HG03196 (cell line): ENCODE measurements at regions not wholly inside any gene's neighbourhood (a gene's known extent, or its start where the extent isn't known, plus 50 kb on each side); places are given as distances from the start of the nearest gene placed in this dataset.
"Not testable (repeated sequence)": the region's sequence is repeated elsewhere in the genome, so short reads cannot be mapped to it uniquely, and the experiment has no call there.

Experiments
- ATAC-seq: cut with Tn5 transposase; IDR thresholded peaks from one replicate; pipeline ENCODE4 v1.9.1; 2021; ENCODE audit not compliant: unreplicated experiment

DNA sequence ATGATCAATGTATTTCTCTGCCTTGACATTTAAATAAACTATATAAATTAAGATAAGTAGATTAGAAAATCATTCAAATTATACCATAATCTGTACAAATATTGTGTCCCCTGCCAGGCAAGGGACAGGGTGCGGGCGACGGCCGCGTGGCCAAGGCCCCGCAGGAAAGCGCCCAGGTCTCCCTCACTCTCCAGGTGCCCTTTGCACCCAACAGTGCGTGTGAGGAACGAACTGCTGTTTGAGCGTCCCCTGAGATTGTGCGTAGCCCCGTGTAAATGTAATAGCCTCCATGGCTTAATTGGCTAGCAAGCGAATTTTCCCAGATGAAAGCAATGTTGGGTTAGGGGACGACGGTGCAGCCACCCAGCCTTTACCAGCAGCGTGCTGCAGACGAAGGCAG lies 161.4 kb downstream of the SYT15 start:
- ATAC-seq = not testable (repeated sequence)

DNA sequence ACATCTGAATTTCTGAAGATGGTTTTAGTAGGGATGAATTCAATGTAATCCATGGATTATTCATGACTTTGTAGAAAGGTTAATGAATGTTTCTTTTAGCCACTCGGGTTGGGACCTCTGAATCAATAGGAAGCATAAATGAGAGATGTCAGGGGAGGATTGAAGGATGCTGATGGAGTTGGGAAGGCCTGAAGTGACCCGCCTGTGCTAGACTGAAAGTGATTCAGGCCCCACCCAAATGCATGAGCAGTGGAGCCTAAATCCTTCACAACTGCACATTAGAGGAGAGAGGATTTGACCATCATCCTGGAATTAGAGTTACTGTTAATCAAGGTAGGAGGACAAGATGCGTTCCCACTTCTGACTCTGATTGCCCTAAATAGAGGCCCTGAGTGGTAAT lies 162.2 kb upstream of the PTPN20 start:
- ATAC-seq = not testable (repeated sequence)

DNA sequence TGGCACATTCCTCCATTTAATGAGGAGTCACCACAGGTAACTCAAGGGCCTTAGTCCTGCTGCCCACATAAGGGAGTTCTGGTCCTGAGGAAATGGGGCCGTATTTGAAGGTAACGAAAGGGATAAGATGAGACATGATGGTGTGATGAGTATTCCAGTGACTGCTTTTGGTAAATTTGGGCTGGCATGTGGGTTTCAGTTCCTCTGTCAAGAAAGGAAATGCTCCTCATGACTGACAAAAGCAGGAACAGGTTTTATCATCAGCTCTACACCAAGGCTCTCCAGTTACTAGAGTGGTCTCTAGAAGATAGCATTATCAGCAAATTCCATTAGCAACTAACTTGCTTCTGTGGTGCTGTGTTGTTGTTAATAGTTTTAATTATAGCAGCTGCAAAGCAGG lies 161.8 kb upstream of the PTPN20 start:
- ATAC-seq = not testable (repeated sequence)

DNA sequence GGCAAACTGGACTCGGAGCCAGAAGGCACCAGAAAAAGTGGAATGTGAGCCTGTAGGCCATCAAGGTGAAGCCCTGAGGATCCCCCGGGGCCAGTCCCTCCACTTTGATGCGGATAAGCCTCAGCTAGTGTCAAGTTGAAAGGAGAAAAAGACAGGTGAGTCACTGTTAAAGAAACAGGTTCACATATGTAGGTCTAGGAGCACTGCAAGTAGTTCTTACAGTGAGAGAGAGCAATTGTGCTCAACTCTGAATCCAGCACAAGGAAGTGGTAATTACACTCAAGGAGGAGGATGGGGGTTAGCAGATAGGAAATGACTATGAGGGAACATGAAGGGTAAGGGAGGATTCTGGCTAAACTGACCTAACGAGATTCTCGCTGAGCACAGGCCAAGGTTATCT lies 157.5 kb upstream of the PTPN20 start:
- not testable (repeated sequence) for ATAC-seq

DNA sequence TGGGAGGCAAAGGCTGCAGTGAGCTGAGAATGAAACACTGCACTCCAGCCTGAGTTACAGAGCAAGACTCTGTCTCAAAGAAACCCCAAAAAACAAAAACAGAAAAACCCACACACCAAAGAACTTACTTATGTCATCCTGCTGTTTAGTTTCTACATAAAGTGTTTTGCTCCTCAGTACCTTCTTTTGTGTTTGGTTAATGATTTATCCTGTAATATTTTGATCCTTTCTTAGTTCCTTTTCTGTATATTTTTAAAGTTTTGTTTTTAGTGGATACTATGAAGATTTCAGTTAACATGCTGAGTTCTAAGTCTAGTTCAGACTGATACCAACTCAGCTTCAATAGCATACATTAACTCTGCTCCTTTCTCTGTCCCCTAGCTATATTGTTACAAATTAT lies 149.8 kb upstream of the PTPN20 start:
- ATAC-seq = not testable (repeated sequence)

DNA sequence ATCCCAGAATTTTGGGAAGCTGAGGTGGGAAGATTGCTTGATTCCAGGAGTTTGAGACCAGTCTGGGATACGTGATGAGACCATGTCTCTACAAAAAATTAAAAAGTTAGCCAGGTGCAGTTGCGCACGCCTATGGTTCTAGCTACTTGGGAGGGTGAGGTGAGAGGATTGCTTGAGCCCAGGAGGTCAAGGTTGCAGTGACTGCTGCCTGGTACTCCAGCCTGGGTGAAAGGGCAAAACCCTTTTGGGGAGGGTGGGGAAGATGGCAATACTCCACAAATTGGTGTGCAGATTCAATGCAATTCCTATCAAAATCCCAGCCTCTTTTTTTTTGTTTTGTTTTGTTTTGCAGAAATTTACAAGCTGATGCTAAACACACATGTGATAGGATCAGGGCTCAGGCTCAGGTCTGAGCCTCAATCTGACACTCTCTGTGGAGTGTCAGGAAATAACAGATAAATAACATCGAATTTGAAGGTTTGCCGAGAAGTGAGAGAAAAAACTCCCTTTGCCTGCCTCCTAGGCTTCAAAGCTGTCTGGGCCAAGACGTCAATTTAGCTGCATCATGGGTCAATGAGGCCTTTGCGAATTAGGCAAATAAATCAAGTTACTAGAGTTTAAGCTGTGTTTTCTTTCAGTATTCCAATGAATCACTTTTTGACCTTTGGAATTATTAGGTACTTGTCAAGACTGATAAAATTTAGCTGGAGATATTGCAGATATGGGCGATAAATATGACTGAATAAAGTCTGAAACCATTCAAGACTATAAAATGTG lies 142.5 kb upstream of the PTPN20 start:
- not testable (repeated sequence) for ATAC-seq

DNA sequence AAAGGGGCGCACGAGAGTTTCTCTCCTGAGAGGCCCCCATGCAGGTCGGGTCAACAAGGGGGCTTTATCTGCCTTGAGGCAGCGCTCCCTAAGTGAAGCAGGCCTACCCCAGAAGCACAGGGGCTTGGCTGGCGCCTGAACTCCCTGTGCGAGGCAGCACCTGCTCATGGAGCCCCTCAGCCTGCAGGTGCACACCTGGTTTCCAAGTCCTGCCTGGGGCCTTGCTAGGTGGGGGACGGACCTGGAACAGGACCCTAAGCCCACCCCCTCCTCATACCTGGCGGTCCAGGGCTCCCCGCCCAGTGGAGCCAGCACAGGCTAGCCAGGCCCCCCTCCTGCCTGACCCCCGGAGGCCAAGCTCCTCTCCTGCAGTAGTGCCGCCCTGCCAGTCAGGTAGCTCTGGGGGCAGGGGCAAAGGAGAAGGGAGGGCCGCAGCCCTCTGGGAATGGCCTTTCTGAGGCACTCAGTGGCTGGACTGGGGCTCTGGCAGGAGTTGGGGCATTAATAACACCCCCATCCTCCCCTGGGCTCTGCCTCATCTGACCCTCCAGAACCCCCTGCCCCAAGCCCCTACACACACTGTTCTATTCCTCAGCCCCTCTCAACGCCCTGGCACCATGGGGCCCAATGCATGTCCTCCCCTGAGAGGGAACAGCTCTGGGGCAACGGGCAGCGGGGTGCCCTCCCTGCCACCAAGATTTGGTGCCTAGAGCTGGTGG lies 137.9 kb upstream of the PTPN20 start:
- ATAC-seq = not testable (repeated sequence)

DNA sequence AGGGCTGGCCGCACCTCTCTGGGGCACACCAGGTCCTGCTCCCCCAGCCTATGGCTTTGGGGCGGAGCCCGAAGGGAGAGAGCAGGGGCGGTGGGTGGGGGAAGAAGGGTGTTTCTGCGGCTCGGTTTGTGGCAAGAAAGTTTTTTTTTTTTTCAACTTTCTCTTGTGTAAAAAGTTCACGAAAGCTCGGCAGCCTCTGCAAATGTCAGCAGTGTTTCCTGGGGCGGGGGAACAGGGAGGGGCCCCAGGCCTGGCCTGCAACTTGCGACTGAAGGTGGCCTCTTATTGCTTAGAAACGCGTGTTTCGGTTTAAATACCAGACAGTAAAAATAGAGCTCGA lies 137.4 kb upstream of the PTPN20 start:
- ATAC-seq = not testable (repeated sequence)

DNA sequence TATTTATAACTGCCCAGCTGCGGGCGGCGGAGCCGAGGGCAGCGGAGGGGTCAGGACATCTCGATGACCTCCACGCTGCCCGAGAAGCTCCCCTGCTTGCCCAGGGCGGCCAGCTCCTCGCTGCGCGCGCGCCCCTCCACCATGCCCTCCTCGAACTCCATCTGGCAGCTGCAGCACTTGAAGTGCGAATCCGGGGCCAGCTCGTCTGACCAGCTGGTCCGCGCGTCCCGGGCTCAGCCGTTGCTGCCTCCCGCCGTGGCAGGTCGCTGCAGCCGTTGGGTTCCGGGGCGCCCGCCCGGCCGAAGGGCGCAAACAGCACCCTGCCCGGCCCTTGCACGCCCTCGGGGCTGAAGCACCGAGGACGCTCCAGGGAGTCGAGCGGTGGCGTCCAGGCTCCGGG lies 136.9 kb upstream of the PTPN20 start:
- not testable (repeated sequence) for ATAC-seq

DNA sequence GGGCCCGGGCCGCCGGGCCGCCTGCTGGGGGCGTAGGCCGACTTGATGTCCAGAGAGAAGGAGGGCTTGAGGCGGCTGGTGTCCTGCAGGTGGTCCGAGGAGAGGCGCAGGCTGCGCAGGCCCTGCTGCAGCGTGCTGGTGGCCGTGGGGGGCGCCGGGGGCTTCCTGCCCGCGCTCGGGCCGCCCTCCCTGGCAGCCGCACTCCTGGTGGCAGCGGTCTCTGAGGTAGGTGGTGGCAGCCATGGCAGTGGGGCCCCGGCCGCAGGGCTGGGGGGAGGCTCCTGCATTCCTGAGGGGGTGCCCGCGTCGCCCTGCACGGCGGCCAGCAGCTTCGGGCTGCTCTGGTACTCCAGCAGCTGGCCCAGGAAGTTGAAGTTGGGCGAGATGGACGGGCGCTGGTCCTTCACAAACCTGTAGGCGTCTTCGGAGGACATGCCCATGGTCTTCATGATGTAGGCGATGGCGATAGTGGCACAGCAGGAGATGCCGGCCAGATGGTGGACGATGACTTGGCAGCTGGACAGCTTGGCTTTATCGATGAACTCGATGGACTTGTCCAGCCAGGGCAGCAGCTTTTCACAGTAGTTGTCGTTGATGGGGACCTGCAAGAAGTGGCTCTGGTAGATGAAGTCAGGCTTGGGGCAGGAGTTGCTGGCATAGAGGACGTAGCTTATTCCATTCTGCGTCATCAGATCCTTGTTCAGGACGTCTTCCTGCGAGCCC lies 136.1 kb upstream of the PTPN20 start:
- not testable (repeated sequence) for ATAC-seq

DNA sequence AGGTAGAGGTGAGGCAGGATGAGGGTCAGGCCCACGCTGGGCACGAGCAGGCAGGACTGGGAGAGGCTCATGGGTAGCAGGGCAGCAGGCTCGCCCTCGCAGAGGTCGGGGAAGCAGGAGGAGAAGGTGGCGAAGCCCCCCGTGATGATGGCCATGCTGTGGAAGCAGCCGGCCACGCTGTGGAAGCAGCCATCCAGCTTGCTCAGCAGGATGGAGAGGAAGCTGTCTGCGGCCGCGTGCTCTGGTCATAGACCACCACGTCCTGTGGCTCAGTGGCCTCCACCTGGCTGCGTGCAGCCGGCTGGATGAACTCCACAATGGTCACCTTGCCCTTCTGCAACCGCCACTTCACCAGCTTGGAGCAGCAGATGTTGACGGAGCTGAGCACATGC lies 135.6 kb upstream of the PTPN20 start:
- not testable (repeated sequence) for ATAC-seq

DNA sequence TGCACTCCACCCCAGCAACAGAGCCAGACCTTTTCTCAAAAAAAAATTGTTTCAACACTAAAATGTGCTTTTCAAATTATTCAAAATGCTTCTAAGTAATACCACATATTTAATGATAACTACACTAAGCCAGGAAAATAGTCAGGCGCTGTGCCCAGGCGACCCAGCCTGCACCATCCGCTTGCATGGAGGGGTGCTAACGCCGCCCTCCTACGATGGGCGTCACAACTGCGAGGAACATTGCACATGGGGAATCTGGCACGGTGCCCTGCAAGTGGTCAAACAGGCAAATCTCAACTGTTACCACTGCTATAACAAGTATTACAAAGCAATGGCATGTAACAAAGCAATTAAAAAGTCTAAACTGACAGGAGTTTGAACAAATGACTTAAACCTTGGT lies 131.7 kb upstream of the PTPN20 start:
- ATAC-seq = not testable (repeated sequence)

DNA sequence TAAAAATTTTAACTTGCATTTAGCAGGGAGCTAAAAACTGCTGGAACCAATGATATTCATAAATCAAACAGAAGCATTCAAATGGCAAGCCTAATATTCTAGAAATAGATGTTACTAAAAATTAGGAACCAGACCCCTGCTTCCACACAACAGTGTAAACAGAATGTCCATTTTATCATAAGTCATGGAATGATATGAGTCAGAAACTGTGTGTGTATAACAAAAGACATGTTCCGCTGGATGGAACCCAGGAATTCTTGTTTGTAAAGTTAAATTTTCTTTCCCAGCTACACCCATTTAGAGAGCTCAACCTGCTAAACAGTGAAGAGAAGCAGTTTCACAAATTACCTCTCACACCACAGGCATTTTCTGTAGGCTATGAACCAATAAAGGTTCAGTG lies 131.1 kb upstream of the PTPN20 start:
- ATAC-seq = not testable (repeated sequence)

DNA sequence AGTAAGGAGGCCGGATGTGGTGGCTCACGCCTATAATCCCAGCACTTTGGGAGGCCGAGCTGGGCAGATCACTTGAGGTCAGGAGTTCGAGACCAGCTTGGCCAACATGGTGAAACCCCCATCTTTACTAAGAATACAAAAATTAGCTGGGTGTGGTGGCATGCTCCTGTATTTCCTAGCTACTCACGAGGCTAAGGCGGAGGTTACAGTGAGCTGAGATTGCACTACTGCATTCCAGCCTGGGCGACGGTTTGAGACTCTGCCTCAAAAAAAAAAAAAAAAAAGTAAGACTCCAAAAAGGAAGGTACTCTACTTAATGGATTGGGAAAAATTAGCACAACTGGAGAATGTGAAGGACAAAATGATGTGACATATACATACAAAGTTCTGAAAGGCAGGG lies 130.2 kb upstream of the PTPN20 start:
- ATAC-seq = not testable (repeated sequence)

DNA sequence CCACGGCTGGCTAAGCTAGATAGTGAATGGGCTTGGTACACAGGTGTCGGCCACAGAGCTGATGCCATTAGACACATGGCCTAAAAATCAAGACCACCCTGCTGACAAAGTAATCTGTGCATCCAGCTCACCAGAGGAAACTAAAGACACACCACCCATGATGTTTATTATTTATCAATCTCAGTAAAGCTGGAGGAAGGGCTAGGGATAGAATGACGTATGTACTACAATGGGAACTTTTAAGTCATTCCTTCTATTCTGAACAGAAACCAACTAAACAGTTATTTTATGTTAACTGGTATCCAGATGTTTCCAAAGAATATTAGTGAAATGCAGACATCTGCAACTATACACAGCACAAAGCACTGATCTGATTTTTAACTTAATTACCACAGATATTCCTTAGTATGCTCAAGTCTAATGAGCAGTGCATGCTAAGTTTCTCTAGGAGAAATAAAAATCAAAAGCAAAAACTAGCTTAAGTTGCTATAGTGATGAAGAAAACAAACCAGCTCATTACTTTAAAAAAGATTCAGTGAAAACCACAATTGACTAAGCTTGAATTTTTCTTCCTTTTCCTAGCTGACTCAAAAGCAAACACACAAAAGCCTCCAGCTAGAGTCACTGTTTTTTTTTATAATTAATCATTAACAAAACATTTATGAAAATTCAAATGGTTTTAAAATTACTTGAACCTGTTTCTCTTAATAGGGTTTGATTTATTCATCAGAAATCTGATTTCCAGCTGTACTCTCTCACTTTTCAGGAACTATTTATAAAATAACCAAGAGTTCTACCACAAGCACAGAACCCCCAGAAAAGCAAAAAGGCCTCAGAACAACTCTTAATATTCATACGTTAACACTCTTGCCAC lies 129.0 kb upstream of the PTPN20 start:
- not testable (repeated sequence) for ATAC-seq

DNA sequence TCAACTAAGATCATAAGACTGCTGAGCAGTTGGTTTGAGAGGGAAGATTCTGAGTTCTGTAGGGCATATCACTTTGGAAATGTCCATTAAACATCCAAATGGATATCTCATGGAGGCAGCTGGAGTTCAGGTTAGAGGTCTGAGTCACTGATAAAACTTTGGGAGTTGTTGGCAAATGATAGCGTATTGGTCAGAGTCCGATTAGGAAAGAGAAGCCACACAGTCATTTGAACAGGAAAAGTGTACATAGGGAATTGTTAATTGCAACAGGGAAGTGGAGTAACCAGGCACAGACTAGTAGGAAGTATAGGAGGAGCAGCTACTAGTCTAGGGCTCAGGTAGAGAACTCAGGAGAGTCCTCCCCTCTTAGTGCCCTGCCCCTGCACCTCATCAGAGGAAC lies 126.6 kb upstream of the PTPN20 start:
- ATAC-seq = not testable (repeated sequence)

DNA sequence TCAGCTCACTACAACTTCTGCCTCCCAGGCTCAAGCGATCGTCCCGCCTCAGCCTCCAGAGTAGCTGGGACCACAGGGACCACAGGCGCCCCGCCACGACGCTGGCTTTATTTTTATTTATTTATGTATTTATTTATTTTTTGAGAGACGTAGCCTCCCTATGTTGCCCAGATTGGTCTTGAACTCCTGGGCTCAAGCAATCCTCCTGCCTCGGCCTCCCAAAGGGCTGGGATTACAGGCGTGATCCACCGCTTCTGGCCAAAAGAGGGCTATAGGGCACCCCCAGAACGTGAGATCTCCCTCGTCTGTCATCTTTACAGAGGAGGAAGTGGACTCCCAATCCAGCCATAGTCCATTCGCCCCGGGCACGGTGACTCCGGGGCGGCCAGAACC lies 125.1 kb upstream of the PTPN20 start:
- not testable (repeated sequence) for ATAC-seq

DNA sequence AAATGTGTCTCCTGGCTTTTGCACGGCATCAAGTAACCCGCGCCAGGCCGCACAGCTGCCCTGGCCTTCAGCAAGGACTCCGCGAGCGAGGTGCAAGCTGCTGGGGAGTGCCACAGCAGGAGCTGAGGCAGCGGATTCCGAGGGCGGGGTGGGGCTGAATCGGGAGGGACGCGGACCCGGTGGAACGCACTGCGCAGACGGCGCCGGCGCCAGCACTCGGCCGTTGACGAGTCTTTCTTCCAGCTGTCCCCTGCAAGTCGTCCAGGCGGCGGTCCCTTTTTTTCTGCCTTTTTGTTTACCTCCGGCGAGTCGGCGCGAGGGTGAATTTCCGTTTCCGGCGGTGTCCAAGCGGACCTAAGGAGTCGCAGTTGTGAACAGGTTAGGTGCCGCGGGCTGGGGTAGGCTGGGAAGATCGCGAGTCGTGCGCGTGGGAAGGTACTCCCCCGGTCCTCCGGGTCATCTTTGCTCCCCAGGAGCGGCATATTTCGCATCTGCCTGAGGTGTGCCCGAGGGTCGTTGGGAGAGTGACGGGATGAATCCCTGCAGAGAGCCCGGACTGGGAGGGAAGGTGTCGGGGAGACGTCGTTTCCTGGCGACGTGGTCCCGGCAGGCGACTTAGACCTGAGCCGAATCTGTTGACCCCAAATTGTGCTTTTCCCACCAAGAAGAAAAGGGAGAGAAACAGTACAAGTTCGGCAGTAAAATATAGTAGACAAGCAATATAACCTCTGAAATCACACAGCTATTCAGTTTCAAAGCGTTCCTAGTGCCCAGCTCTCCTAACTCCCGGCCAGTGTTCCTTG lies 124.5 kb upstream of the PTPN20 start:
- ATAC-seq = peak; percentile 68

DNA sequence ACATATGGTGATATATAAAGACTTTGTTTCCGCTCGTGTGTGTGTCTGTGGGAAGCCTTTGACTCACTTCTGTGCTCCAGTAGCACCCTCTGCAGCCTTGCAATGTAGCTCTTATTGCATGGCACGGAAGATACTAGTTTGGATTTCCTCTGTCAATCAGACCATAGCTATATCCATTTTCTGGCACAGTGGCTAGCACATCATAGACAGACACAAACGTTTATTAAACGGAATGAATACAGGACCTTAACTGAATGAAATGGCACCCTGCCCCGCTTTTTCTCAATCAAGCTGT lies 124.0 kb upstream of the PTPN20 start:
- peak; percentile 47 for ATAC-seq

DNA sequence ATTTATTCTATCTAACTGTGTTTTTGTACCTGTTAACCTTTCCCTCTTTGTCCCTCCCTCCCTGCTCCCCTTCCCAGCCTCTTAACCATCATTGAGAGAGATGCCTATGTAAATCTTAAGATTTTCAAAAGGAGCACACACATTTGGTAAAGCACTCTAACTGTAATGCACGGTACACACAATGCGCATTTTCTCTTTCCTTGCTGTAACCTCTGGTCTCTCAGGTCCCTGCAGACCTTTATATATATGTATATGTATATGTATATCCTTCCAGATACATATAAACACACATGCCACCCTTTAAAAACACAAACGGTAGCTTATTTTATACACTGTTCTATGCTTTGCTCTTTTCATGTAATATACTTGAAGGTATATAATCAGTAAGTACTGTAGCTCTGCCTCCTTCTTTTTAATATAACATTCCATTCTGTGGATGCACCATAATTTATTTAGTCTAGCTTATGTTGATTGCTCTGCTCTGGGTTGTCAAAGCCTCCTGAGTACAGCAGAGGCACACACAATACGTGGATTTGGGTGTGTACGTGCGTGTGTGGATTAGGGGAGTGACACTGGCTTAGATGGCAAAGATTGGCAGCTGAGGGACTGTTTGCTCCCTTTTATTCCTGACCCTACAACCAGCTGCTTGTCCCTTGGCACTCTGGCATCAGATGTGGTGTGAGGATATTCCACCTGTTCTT lies 118.4 kb upstream of the PTPN20 start:
- ATAC-seq = not testable (repeated sequence)
